Neural cell (in vitro differentiated cells): ENCODE measurements at regions not wholly inside any gene's neighbourhood (a gene's known extent, or its start where the extent isn't known, plus 50 kb on each side); places are given as distances from the start of the nearest gene placed in this dataset.

Experiments used
- POLR2AphosphoS5 ChIP-seq: IDR thresholded peaks from 2 replicates; pipeline ENCODE4 v1.6.1; 2012
- RAD21 ChIP-seq: fragments of 450-650 bp; conservative IDR thresholded peaks from 2 replicates; pipeline ENCODE4 v1.6.1; 2014; ENCODE audit warnings: antibody characterized with exemption, mild to moderate bottlenecking, moderate library complexity
- TF ChIP-seq, protein P1 (sequence below): fragments of 450-650 bp; IDR thresholded peaks from 2 replicates; pipeline ENCODE4 v1.5.1; 2014; ENCODE audit warnings: antibody characterized with exemption, mild to moderate bottlenecking, moderate library complexity; ENCODE audit not compliant: poor library complexity, severe bottlenecking

DNA sequence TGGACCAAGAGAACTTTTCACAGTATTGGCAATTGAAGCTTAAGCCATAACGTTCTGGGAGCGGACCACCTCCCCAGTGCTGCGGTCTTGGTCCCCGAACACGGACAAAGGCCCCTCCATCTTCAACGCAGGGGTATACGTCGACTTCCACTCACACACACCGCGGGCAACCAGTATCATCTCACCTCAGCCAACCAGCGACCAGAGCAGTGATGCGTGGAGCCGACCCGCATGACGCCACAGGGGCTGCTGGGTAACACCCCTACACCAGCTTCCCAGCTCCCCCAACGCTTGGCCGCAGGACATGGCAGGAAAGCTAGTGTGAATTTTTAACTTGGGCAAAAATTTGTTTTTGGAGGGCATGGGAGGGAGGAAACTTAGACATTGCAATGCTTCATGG, 77.3 kb upstream of the PLCXD3 start:
- TF ChIP-seq, protein P1, sequence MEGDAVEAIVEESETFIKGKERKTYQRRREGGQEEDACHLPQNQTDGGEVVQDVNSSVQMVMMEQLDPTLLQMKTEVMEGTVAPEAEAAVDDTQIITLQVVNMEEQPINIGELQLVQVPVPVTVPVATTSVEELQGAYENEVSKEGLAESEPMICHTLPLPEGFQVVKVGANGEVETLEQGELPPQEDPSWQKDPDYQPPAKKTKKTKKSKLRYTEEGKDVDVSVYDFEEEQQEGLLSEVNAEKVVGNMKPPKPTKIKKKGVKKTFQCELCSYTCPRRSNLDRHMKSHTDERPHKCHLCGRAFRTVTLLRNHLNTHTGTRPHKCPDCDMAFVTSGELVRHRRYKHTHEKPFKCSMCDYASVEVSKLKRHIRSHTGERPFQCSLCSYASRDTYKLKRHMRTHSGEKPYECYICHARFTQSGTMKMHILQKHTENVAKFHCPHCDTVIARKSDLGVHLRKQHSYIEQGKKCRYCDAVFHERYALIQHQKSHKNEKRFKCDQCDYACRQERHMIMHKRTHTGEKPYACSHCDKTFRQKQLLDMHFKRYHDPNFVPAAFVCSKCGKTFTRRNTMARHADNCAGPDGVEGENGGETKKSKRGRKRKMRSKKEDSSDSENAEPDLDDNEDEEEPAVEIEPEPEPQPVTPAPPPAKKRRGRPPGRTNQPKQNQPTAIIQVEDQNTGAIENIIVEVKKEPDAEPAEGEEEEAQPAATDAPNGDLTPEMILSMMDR: no peak
- TF ChIP-seq POLR2AphosphoS5 (no peak), RAD21 (no peak)
